ENCODE measurements at regions not wholly inside any gene's neighbourhood (a gene's known extent, or its start where the extent isn't known, plus 50 kb on each side); places are given as distances from the start of the nearest gene placed in this dataset.
A peak's percentile ranks its signal among the peaks of the same experiment; 100 is the strongest.
"Not testable (repeated sequence)": the region's sequence is repeated elsewhere in the genome, so short reads cannot be mapped to it uniquely, and the experiment has no call there.

DNA sequence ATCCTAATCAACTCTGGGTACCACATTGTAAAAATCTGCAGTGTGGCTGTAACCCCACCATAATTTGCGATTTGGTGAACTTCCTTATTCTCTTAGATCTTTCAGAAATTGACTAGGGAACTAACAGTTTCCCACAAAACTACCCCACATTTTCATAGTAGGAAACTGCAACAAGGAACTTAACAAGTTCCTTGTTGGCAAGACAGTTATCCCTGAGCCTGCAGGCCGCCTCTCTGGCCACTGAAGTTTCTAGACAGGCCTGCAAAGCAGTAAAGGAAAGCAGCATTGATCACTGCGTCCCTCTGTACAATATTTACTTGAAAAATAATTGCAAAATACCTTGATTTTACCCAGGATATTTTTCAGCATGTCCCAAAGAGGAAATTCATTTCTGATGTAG is 372.9 kb downstream of the ANAPC1 start:
- not testable (repeated sequence) for DNase-seq

DNA sequence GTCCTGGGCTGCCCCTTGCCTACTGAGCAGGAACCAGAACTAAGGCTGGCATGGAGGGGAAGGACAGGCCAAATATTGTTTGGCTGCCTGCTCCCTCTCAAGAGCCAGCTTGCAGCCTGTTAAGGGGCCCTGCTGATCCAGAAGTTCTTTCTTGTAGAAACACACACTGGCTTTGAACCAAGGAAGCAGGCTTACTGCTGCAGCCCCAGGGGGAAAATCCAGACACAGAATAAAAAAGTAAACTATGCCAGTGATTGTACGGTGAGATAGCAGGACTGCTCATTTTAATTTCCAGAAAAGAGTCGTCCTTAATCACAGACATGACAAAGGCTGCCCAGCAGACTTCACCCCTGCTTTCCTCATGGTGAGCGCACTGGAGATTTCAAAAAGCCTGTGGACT is 371.6 kb downstream of the ANAPC1 start:
- DNase-seq = not testable (repeated sequence)

DNA sequence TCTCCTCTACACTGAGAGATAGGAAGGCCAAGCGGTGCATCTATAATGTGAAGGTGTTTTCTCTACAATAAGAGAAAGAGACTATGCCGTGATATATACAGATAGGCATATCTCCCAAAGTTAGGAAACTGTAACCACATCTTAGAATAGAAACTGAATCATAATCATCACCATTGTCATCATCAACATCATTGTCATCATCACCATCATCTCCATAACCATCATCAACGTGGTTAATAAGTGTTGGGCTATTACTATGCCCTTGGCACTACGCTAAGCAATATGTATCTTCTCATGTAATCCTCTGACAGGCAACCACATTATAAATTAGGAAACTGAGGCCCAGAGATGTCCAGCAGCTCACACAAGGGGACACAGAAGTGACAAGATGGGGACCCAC is 369.9 kb downstream of the ANAPC1 start:
- not testable (repeated sequence) for DNase-seq

DNA sequence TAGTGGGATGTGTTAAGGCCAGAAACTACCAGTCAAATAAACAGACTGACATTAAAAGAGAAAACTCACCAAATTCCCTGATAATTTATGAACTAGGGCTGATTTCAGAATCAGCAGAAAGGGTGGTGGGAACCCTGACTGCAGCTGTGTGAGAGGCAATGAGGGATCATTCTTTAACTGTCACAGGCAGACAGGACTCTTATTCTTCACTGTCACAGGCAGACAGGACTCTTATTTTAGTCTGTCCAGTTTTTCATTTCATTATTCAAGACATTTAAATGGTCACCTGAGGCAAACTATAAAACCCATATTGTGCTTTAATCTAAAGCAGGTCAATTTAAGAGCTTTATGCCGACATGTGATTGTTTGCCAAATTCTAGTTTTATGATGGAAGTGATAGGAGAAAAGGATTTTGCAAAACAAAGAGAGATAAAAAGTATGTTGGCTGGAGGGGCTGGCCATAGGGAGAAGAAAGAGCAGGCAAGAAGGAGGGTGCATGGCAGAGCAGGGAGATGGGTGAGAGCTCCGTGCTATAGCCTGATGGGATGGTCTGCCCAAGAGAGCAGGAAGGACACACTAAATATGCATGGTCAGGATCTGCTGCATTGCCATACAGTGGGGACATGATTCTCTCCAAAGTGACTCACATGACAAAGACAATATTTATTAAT is 366.8 kb downstream of the ANAPC1 start:
- not testable (repeated sequence) for DNase-seq

DNA sequence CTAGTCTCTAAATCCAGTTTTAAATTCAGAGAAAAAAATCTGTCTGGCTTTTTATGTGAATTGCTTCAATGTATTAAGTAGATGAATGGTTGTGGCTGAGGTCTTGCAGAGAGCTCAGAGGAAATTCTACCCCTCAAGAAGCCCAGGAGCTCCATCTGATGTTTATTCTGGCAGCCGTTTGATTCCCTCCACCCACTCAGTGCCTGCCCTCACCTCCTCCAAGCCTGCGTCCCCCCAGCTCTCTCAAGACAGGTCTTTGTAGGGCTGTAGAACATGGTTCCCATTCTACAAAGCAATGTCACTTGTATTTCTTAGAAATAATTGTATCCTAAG is 366.3 kb downstream of the ANAPC1 start:
- not testable (repeated sequence) for DNase-seq

DNA sequence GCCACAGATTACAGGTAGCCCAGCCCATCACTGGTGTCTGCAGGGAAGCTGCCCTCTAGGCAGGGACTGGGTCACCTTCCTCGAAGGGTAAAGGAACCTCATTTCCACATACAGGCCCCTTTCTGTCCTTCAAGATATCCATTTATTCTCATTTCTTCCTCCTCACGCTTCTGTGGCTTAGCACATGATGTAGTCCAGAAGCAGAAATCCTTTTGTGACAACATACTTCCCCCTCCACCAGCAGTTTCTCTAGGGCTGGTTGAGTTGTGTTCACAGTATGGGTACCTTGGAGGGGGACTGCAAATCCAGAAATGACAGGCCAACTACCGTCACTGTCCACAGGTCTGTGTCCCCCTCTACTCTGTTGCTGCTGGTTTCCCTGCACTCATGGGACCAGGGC is 364.9 kb downstream of the ANAPC1 start:
- DNase-seq = no peak

DNA sequence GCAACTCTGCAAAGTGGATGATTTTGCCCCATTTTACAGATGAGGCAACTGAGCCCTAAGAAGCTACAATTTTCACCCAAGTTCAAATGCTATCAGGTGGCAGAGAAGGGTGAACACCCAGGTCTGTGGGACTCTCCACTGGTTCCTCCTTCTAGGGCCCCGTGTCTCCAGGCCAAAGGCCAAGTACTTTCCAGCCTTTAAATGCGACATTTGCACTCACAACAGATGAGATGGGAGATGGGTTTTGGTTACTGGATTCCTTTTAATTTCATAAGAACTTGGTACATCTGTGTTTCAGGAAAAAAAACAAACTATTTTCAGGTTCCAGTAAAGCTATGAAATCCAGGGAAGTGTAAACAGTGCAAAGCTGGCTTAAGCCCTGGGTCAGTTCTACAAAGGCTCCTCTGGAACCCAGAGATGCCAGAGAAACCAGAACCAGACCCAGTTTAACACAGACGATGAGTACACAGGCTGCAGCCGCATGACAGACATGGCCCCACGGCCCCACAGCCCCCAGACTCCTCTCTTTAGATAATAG is 361.7 kb downstream of the ANAPC1 start:
- peak; percentile 28 for DNase-seq

DNA sequence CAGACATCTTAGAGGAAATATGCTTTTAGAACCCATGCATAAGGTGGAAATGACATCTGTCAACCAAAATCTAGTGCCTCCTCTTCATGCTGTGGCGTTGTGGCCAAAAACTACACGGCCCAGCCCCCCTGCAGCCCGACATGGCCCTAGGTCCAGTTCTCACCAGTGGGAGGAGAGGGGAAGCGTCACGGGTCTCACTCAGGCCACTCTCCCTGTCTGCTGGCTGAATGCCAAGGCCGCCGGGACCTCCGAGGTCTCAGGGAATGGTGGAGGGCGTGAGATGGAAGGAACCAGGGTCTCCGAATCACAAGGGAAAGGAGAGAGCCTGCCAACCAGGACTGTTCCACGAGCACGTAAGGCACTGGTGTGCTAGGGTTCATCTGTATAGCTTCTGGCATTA is 361.0 kb downstream of the ANAPC1 start:
- DNase-seq = no peak

DNA sequence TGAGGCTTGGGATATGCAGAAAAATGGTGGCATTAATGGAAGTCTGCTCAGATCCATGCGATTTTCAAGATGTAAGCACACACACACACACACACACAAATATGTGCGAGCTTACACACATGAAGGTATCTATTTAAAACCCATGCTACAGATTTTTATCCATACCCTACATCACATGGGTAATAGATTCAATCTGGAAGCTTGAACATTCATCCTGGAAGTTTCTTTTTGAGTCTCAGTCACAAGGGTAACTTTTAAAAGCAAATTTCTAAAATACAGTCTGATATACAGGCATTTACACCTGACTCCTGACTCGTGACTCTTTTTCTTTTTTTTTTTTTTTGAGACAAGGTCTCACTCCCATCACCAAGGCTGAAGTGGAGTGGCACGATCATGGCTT is 359.0 kb downstream of the ANAPC1 start:
- DNase-seq = not testable (repeated sequence)

DNA sequence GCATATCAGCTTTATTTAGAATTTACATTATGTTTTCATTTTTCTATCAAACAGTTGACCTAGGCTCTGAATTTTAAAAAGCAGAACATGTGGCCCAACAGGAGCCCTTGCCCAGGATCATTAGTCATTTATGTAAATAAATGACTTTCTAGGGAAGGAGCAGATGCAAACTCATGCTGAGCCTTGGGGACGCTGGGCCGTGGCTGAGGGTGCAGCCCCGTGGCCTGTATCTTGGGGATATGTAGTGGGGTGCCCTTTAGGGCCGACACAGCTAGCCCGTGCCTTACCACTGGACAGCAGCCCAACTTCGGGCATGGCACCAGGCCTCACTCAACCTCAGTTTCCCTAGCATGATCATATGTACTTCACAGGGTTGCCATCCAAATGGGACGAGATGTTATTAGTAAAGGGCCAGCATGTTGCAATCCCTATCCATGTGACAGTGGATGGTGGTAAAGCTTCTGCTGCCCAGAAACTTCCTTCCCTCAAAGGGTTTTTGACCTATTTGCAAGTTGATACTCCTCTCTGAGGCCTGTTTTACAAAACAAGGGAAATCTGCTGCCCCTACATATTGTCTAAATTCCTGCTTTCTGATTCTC is 357.9 kb downstream of the ANAPC1 start:
- DNase-seq = not testable (repeated sequence)

DNA sequence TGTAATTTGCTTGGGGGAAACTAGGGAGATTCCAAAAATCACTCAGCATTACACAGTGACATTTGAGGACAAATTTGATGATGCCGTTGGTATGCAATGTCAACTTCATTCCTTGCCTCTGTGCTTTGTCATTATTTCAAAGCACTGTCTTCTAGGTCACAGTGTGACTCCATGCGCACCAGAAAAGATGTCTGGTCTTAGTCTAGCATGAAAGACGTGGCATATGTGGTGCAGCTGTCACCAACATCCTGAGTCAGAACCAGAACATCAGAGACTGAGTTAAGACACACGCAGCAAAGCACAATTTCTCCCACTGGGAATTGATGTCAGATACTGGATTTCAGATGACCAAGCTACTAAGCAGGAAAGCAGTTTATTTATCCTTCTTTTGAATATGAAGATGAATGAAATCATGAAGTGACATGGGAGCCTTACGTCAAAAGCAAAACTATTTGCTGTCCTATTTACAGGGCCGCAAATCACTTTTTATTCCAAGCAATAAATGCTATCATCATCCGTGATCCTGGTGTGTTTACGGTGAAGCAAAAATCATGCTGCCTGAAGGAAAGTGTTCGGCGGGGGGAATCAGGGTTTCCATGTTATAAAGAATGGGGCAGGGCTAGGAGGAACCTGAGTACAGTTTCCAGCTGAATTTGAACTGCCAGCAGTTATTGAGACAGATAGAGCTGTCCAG is 356.1 kb downstream of the ANAPC1 start:
- peak; percentile 37 for DNase-seq

DNA sequence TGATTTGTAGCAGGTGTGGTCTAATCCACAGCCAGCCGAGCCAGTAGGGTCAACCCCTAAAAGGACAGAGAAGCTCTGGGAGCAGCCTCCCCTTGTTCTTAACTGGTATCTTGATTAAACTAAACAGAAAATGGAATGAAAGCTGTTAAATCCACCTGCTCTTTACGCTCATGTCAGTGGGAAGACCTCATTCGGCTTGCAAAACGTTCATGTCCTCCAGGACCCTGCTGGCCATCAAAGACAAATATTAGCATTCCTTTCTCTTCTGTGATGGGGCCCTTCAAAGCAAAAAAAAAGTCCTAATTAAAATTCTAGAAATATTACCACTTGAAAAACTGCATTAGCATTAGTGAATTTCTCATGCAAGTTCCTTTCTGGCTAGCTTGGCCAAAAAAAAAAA is 355.0 kb downstream of the ANAPC1 start:
- DNase-seq = not testable (repeated sequence)

DNA sequence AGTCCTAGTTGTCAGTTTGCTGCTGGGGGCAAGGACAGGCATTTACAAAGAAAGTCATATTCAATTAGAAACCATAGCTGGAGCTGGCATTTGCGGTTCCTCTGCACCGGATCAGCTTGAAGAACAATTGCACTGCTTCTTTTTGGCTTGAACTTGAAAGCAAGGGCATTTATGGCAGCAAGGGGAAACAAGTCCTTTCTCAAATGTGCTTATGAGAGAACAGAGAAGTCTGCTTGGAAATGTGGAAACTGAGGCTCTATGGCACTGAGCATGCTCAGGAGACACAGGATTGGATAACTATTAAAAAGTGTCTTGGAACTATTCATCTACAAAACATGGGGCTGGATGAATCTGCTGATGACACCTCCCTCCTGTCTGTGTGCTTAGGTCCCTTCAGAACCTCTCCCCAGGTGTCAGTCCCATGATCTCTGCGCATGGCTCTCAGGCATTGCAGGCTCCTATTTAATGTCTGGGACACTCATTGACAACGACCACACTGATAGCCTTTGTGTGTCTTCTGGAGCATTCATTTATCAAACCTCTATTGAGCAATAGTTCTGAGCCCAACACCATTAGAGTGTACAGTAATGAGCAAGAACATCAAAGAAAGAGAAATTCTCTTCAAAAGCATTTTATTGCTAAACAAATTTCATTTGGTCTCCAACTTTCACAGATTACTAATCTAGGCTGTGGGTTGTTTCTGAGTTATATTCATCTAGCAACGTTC is 353.6 kb downstream of the ANAPC1 start:
- DNase-seq = not testable (repeated sequence)

DNA sequence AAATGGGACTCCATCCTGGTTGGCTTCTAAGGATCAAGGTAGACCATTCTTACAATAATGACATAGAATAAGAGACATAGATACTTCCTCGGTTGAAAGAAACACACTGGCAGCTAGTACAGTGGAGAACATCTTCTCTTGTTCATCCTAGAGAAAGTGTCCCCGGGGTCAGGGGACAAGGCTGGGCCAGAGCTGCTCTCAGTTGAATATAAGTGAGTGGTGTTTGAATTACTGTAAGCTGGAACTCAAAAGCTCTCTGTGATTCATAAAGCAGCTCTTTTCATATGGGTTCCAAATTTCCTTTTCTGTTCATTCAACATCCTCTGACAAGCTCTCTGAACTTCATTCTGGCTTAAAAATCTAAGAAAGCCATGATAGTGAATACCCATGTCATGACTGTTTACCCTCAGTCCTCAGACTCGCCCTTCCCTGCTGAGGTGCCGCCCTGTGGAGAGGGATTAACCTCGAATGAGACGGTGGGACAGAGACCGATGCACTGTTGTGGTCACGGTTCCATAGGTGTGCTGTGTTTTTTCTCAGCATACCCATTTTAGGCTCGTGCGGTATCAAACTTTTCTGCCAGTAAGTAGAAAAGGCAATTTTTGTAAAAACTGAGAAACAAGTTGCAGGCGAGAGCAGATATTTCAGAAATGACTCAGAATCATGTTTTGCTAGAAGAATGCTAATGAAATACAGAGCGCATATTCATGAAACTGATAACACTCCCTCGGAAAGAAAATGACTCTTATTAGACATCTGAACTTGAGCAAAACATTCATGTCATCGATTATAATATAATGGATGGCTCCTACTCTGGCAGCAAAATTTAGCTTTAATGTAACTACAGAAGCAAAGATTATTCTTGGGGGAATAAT is 351.1 kb downstream of the ANAPC1 start:
- DNase-seq = not testable (repeated sequence)

DNA sequence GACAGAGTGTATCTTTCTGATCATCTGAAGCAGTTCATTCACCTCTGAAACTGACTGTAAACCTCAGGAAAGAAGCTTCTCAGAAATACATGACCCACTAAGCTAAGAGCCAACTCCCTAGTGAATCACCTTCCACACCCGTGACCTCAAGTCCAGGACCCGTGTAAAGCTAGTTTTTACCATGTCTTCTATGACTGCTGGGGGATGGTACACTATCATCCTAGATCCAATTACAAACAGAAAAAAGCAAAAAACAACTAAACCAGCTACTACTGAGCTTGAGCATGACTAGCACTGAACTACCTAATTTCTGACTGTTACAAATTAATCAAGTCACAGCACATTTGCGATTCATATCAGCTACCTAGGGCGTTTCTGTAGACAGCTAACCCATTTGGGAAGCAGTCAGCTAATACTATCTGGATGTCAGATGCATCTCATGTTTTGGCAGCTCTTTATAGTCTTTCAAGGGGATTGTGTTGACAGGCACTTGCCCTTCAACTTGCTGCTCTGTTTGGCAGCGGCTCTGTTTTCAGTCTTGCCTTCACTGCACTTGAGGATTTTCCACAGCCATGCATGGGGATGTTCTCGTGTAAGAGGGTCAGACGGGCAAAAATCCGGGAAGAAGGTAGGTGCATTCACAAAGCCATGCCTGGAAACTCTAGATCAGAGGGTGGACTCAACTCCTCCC is 350.3 kb downstream of the ANAPC1 start:
- peak; percentile 34 for DNase-seq

DNA sequence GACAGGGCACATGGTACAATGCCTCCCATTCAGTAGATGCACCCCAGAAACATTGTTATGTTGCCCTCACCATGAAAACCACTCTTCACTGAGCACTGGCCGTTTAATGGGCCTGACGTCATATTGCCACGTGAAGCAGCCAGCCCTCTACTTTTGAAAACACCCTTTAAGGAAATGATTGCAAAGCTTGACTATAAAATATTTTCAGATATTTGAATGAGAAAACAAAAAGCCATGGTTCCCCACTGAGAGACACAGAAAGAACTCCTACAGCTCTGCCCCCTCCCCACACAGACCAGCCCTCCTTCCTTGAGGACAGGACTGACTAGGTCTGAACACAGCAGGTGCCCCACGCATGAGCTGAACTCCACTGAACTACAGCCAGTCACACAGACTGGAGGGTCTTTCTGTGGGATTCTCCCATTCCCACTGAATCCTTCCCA is 349.1 kb downstream of the ANAPC1 start:
- DNase-seq = peak; percentile 62

DNA sequence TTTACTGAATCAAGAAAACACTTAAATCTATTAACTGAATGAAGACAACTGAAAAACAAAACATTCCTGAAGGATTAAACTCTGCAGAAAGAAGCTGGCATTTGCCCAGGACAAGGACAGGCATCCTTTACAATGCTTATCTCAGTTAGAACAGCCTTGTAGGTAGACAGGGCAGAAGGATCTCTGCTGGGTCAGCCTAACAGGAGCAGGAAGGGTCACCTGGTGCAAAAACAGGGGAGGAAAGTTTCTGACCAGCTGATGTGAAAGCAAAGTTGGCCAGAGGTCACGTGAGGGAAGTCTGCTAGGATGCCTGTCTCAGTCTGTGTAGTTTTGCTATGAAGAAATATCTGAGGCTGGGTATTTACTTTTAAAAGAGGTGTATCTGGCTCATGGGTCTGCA is 348.6 kb downstream of the ANAPC1 start:
- peak; percentile 56 for DNase-seq

DNA sequence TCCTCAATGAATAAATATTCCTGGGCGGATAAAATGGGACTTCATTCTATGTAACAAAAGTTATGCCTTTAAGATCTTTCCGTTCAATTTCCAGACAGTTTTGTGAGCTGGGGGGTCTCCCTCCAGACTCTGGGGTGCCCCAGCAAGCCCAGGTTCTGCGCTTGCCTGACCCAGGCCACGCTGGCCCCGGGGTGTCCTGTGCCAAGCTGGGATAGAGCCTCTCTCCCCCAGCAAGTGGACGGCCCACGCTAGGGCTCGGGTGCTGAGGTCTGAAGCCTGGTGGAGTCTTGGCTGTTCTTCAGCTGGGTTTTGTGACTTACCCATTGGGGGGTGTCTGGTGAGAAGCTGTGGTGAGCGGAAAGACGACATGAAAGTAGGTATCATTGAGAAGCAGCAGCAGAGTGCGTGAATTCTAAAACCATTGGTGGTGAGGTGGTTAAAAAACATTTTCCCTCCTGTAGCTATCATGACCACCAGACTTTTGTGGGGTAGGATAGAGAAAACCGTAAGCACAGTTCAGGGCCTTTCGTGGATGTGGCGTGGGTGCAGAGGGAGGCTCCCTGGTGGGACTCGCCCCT is 346.8 kb downstream of the ANAPC1 start:
- DNase-seq = no peak

DNA sequence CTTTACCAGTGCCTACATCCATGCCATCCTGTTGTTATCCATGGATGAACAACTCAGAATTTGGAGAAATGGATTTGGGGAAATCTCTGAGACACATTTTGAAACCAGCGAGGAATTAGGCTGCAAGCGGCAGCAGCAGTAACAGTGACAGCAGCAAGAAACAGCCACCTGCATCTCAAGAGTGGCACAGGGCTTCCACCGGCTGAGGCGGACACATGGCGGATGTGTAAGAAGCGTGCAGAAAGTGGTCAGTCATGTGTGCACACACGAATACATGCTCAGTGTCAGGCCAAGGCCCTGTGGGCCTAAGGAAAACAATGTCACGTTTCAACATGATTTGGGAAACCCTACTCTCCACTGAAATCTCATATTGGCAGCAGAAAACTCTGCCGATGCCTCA is 344.0 kb downstream of the ANAPC1 start:
- not testable (repeated sequence) for DNase-seq

DNA sequence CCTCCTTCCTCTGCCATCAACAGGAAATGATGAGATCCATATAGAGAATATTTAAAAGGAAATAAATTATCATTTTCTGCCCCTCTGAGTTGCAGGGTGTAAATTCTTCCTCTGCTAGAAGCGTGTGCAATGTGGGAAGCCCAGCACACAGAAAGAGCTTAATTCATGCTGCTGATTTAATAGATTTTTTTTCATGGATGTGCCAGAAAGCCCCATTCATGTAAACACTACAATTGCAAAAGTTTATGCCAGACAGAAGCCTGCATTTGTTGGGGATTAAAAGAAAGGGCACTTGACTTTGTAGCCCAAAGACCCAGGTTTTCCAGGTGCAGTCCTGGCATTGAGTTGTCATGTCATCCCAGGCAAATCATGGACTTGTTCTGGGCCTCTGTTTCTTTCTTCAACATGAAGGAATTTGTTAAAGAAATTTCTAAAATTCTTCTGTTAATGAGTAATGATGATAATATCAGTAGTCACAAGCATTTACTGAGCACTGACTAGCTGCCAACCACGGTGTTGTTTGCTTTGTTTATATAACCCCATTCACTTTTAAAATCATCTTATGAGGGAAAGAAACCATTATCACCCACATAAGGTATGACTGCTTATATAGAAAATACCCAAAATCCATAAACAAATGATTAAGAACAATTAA is 341.7 kb downstream of the ANAPC1 start:
- DNase-seq = peak; percentile 71

DNA sequence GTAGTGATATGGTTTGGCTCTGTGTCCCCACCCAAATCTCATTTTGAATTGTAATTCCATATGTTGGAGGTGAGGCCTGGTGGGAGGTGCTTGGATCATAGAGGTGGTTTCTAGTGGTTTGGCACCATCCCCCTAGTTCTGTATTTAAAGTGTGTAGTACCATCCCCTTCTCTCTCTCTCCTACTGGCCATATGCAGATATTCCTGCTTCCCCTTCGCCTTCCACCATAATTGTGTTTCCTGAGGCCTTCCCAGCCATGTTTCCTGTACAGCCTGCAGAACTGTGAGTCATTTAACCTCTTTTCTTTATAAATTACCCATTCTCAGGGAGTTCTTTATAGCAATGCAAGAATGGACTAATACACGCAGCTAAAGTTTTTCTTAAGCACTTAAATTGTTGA is 340.0 kb downstream of the ANAPC1 start:
- not testable (repeated sequence) for DNase-seq

Measured in fibroblast of skin of right quadriceps (primary cell).